Activated CD8-positive, alpha-beta memory T cell treated with anti-CD3 and anti-CD28 coated beads, Interleukin-2, amount 50 U/mL, for 1 hour (primary cell): ENCODE measurements at regions not wholly inside any gene's neighbourhood (a gene's known extent, or its start where the extent isn't known, plus 50 kb on each side); places are given as distances from the start of the nearest gene placed in this dataset.

Experiments
- DNase-seq: peaks from one replicate; pipeline ENCODE4 v3.0.0-alpha.2; 2020; ENCODE audit errors: extremely low read depth

DNA sequence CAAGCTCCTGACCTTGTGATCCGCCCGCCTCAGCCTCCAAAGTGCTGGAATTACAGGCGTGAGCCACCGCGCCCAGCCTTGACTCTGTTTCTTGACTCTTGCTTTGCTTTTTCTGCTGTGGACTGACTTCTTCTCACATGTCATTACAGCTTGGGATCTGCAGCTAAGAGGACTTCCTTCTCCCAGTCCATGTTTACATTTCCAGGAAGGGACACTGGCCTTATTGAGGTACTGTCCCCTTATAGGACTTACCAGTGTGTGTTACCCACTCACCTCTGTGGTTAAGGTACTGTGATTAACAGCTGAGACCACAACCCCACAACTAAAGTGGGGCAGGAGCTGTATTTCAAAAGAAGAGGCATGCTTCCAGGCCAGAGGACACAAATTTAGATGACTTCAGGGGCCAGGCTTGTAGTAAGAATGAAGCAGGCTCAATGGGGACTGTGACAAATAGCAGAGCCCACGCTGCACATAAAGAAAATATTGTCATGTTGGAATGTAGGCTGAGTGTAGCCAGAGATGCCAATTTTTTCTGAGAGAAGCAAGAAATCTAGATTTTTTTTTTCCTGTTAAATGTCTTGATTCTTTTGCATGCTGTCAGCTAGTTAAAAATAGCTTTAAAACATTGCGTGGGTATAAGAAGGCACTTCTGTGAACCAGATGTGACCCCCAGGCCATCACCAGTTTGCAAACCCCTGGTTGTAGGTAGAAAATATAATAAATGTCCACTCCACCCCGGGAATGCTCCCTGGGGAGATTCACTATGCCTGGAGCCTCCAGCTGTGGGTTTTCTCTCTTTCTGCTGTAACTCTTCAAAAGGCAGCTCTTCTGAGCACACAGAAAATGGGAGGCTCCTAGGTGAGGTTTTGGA lies 75.0 kb downstream of the PTPDC1 start:
- DNase-seq, result no peak

DNA sequence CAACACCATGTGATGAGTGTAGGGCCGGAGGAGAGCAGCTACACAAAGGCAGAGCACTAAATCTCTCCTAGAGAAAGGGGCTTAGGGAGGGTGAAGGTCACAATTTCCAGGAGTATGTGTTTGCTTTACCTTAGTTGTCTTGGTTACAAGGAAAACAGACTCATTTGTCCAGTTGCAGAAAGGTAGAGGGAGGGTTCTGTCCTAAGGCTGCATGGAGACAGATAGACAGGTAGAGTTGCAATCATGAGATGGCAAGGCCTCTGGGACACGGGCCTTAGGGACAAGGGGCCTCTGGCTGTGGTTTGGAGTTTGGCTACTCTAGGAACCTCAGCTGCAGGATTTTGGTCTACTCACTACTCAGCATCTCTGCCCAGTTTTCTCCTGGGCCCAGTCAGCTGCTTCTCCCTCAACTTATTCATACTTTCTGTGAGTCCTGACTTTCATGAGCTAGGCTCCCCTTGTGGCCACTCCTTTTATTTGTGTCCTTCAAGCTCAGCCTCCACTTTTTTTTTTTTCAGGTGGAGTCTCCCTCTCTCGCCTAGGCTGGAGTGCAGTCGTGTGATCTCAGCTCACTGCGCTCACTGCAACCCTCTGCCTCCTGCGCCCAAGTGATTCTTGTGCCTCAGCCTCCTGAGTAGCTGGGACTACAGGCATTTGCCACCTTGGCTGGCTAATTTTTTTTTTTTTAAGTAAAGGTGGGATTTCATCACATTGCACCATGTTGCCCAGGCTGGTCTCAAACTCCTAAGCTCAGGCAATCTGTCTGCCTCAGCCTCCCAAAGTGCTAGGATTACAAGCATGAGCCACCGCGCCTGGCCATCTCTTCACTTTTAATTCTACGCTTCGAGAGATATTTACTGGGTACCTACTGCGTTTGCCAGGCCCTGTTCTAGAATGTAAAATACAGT lies 76.6 kb downstream of the PTPDC1 start:
- no peak for DNase-seq

DNA sequence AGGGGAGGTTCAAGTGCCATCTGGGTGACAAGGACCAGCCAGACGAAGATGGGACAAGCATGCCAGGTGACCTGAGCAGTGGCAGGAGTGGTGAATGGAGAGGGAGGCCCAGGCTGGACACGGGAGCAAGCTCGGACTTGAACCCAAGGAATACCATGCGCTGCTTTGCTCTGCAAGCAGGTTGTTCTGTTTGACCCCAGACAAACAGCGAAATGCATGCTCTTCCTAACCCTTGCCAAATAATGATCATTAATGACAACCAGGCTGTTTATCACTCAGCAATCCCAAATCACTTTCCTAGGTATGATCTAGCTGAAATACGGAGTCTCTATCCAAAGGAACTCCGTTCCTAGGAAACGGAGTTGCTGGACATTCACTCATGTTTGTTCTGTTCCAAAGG lies 77.4 kb downstream of the PTPDC1 start:
- no peak for DNase-seq

DNA sequence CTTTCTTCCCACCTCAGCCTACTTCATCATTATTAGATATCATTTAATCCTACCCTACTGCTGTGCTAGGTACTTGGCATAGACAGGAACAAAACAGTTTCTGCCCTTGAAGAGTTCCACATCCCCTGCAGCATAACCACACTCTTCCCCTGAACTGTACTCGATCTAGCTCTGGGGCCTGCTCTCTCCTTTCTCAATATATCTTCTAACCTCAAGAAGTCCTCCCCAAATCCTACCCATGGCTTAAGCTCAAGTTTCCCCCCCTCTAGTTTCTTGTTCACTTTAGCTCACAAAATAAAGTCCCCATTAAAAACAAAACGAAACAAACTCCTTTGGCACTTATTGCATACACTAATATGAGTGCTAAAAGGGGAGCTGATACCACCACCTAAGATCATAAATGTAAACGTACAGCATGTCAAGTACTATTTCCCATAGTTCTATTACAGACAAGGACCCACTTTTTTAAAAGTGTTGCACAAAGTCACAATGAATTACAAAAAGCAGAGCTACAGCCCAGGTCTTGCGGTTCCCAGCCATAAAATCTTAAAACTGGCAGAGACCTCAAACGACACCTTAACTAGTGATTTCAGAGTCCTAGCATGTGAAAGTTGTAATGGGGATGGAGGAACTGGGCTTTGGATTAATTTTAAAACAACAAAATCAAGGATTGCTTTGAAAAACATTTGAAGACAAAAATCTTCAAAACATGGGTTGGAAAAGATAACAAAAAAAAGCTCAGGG lies 80.7 kb downstream of the PTPDC1 start:
- DNase-seq, result no peak

DNA sequence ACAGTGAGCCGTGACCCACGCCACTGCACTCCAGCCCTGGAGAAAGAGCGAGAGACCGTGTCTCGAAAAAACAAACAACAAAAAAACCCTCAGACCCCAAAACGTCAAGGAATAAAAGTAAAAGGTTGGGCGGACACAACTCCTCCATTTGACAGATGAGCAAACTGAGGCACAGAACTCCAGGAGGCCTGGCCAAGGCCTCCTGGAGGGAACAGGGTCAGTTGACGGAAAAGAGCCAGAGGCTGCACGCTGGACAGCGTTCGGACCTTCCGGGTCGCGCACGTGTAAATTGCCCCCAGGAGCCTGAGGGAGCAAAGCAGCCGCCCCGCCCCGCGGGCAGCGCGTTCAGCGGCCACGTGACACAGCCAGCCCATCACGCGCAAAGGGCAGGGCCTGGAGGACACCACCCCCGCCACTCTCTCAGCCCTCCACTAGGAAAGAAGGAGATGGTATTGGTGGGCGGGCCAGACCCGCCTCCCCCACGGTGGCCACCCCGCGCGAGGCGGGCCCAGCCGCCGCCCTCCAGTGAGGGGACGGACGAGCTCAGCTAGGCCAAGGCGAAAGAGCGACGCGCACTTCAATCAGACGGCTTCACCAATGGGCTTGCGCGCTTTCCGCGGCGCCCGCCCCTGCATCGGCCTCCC lies 81.5 kb downstream of the PTPDC1 start:
- DNase-seq, result peak; percentile 86

DNA sequence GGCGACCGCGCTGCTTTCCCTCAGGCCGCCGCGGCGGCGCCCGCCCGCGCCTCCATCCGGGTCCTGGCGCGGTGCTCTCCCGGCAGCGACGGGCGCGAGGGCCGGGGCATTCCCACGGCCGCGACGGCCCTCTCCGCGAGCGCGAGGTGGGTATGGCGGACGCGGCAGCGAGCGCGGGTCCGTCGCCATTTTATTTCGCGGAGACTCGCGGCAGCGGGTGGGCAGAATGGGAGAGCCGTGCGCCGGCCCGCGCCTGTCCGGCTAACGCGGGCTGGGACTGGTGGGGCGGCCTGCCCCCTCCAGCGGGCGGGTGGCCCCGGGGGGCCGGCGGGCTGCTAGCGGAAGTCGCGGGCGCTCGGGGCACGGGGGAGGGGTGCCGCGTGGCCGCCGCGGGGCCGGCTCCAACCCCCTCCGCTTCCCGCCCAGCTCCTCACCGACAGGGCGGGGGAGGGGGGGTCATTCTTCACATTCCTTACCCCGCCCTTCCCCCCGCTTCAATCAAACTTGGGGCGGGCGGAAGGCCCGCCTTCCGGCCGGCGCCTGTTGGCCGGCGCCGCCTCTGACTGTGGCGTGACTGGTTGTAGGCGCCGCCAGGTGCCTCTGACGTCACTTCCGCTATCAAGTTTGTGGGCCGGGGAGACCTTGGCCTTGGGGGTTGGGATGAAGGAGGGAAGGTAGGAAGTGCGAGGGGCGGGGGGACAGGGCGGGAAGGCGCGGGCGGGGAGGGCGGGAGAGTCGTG lies 82.1 kb downstream of the PTPDC1 start:
- DNase-seq, result peak; percentile 92

DNA sequence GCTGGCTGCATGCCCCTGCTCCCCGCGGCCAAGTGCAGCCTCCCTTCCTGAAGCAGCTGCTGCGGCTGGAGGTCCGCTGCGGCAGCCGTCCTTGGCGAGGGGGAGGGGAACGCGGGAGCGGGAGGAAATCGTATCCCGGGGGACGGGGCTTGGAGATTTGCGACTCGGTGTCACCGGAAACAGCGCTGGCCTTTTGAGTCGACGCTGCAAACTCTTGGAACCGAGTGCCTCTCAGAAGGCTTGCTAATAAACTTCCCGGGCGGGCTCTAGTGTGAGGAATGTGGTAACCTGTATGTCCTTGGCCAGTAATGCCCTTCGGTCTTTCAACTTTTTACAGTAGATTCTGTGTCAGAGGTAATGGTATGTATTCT lies 82.7 kb downstream of the PTPDC1 start:
- DNase-seq, result no peak

DNA sequence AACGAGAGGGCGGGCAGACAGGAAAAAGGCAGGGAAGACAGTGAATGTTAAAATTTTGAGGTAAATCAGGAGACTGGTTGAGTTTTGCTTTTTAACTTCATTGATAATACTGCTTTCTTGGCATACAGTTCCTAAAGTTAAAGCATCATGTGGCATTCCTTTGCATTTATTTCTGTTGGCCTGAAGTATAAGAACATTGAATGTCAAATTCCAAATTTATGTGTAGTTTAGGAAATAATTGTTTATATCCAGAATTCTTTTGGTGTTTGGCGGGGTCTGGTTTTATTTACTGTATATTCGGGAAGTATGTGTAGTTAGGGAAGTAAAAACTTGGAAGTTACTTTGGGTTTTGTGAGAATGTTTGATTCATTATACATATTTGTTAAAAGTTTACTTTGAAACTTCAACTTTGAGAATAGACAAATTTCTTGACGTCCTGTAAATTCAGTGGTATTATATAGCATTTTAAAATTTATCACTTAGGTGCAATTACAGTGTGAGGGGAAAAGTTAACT lies 83.2 kb downstream of the PTPDC1 start:
- no peak for DNase-seq

DNA sequence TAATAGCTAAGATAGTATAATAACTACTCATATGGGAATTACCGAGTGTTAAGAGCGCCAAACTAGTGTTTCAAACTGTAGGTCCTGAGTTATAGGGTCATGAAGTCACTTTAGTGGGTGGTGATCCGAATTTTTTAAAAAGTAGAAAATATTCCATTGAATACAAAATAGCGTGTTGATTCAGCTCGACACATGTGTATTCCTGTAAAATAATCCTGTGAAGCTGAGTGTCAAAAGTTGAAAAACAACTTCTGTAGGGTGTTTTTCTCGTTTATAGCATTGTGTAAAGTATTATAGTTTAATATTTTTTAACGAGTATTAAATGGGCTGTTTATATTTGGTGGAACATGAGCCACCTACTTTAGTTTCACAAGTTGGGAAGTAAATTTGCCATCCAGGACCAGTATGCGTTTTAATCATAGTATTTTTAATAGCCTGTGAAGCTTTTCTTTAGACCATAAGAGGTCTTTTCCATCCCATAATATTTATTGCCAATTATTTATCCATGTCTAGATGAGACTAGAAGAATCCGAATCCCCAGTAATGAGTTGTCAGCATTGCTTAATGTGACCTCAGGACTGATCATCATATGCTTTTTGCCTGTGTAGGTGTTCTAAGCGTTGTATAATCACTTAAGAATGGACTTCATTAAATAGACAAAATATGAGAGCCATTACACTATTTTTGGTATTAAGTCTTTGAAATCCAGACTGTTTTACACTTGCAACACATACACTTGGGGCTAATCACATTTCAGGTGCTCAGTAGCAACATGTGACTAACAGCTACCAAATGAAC lies 84.1 kb downstream of the PTPDC1 start:
- no peak for DNase-seq

DNA sequence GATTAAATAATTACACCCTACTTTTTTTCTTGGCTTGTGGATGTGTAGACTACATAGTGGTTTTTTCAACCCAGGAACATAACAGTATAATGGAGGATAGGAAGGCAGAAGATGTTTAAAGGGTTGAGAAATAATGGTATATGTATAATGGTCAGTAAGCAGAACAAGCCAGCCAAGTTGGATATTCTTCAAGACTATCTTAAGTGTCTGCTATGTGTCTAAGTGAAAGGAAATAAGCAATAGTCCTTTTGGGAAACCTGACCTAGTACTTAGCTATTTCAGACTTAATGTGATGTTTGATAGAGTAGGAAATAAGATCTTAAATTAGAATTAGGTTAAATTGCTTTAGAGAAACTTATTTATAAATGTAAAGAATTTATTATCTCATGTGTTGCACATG lies 85.7 kb downstream of the PTPDC1 start:
- no peak for DNase-seq

DNA sequence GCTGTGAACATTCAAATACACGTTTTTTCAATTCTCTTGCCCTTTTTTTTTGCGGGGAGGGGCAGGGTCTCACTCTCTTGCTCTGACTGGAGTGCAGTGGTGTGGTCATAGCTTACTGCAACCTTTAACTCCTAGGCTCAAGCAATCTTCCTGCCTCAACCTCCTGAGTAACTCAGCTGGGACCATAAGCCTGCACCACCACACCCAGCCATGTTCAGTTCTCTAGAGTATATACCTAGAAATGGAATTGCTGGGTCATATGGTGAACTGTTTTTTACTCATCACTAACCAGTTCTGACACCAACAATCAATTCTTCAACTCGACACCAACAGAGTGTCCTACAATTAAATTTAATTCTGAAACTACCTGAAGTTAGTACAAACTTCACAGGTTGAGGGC lies 85.5 kb upstream of the ZNF169 start:
- DNase-seq, result no peak

DNA sequence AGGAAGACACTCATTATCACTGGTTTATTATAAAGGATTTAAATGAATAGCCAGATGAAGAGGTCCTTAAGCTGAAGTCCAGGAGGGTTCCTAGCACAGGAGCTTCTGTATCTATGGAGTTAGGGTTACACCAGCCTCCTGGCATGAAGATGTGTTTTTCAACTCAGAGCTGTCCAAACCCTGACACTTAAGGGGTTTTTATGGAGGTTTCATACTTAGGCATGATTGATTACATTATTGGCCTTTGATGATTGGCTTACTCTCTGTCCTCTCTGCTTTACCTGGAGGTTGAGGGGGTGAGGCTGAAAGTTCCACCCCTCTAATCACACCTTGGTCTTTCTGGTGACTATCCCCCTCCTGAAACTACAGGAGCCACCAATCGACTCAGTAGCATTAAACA lies 84.9 kb upstream of the ZNF169 start:
- no peak for DNase-seq

DNA sequence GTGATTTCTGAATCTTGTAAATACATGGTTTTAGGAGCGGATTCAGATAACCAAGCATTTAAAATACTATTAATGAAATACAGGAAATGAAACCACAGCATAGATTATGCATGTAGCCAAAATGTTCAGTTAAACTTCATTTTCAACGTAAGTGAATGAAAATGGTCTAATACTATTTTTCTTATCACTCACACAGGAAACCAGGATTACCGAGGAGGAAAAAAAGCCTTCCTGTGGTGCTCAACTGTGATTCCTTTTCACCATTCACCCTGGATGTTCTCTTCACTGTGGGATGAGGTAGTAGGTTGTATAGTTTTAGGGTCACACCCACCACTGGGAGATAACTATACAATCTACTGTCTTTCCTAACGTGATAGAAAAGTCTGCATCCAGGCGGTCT lies 83.4 kb upstream of the ZNF169 start:
- DNase-seq, result no peak

DNA sequence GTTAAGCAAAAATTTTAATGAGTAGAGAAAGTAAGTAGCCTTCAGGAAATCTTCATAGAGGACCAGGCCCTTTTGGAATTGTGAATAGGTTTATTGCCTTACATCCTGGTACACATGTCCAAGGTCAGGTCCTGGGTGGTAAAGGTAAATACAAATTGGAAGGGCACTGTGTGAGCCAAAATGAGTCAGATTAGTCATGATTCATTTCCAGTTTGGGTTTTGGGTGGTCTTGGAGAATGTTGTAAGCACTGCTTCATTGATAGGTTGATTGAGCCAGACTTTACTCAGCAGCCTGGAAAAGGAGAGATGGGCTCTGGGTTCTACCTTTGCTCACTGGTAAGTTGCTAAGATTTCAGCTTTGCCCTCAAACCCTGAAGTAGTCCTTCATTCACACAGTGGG lies 82.5 kb upstream of the ZNF169 start:
- no peak for DNase-seq

DNA sequence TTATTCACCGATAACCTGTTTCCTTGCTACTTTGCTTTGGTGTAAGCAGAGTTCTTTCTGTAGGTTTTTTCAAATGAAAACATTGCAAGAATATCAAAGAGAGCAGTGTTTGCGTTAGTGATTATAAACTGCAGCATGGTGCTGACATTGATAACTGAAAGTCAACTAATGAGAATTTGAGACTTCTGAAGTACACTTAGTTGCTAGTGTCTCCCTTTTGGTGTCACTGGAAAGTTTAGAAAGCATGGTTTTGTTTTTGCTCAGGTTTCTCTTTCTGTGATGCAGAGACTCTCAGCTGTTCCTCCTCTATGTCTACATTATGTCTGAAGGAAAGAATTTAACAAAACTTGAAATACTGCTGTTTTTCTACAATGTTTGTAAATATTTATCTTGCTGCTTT lies 80.2 kb upstream of the ZNF169 start:
- no peak for DNase-seq

DNA sequence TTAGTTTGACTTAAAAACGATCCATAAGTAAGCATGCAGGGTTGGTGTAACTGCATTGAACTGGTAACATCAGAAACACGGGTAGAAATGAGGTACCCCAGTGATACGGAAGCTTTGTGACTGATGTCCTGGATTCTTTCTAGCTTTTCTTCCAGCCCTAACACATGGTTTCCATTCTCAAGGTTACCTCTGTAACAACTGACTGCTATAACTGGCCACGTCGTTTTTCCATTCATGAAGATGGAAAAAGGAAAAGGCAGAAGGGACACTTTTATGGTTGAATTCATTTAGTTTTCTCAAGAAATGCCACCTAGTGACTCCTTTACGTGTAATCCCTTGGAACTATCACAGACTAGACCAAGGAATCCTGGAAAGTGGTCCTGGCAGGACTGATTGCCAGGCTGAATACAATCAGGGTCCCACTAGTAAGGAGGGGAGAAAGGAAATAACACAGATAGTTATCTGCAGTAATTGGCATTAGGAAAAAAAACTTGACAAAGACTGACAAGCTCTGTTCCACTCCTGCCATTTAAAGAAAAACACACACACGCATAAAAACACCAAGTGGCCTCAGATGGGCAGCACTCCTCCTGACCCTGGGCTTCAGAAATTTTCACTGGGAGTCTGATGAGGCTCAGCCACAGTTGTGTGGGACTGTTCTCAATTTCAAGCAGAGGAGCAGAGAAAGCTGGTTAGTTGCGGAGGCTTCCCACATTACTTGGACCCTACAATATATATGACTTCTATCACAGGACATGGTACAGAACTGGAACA lies 77.5 kb upstream of the ZNF169 start:
- DNase-seq, result no peak

DNA sequence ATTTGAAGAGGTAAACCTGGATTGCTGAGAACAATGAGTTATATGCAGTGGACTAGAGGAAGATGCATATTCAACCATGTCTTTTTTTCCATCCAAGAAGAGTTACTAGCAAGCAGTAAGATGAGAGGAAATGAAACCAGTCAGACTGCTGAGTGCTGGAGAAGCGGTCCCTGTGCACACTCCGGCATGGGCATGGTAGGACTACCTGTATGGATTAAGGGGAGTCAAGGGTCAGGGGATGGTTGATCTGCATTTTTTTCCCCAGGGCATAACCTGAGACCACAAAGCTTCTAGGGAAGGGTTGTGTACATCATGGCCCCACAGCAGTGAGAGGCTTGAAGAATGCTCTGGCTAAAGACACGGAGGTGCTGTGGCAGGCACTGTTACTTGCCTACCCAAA lies 76.6 kb upstream of the ZNF169 start:
- no peak for DNase-seq

DNA sequence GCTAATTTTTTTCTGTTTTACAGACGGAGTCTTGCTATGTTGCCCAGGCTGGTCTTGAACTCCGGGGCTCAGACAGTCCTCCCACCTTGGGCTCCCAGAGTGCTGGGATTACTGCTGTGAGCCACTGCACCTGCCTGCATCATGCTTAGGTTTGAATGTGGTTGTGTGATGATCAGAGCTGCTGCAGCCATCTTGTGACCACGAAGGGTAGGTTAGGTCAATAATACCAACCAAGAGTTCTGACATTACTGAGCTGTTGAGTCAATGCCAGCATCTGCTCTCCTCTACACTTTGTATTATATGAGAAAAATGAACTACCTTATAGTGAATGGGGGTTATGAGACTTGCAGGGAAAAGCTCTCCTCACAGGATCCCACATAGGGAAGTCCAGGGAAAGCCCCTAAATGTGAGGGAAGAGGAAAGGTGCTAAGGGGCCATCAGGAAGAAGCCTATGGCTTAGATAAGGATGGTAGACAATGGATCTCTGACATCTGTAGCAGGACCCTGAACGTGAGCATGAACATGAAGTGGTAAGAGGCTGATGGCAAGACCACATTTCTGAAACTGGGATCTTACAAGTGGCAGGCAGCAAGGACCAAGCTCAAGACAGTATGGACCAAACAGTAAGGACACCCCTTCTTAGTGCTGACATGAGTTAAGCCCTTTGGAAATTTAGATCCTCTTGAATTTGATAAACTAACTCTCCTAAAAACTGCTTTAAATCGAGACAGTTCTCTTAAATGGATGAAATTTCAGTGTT lies 75.7 kb upstream of the ZNF169 start:
- DNase-seq, result no peak

DNA sequence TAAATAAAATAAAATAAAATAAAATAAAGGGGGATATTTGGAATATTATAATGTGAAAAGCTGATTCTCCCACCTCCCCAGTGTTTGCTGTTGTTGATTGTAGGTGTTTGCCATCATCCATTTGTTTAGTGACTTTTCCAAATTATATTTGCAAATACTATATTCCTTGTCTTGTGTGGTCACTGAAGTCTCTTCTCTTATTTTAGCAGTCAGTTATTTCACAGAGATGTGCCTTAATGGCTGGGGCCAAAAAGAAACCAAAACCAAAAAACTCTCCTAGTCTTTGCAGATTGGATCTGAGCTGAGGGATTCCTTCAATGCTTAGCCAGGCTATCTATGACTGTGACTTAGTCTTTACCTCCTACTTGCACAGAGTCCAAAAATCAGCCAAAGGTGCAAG lies 70.9 kb upstream of the ZNF169 start:
- DNase-seq, result no peak
